GM06990 (cell line): ENCODE measurements at regions not wholly inside any gene's neighbourhood (a gene's known extent, or its start where the extent isn't known, plus 50 kb on each side); places are given as distances from the start of the nearest gene placed in this dataset.

Experiments
- DNase-seq: peaks from one replicate; pipeline ENCODE4 v3.0.0-alpha.2; 2011; ENCODE audit not compliant: insufficient read length; ENCODE audit errors: extremely low read depth
- H3K27me3 ChIP-seq: replicated peaks from 2 replicates; pipeline ENCODE4 v1.6.0; 2011; ENCODE audit warnings: low read length; ENCODE audit not compliant: control insufficient read depth, insufficient read depth
- H3K36me3 ChIP-seq: 2 replicates; pipeline ENCODE4 v1.5.1; 2011; ENCODE audit warnings: low read length; ENCODE audit not compliant: control insufficient read depth, insufficient read depth
- H3K4me3 ChIP-seq: replicated peaks from 2 replicates; pipeline ENCODE4 v1.5.1; 2011; ENCODE audit warnings: low read depth, mild to moderate bottlenecking, control low read depth, low read length
- TF ChIP-seq, protein P1 (sequence below): IDR thresholded peaks from 2 replicates; pipeline ENCODE4 v1.5.1; 2011; ENCODE audit warnings: low read length, control low read depth, mild to moderate bottlenecking, inconsistent platforms; ENCODE audit not compliant: insufficient read depth, poor library complexity, severe bottlenecking

DNA sequence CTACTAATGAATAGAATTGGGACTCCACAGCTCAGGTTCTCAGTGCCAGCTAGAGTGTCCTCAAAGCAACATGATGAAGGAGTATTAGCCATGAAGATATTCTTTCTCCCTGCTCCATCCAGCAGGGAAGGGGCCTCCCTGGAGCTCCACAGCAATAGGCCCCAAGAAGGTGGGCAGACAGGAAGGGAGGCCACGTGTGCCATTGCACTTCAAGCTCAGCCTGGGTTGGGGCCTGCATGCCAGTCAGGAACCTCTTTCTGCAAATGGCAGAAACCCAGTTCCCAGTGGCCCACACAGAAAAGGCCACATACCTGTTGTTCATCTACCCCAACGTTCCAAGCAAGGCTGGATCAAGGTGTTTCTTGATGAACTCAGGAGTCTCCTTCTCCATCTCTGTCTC lies 357.5 kb upstream of the SFSWAP start:
- TF ChIP-seq, protein P1, sequence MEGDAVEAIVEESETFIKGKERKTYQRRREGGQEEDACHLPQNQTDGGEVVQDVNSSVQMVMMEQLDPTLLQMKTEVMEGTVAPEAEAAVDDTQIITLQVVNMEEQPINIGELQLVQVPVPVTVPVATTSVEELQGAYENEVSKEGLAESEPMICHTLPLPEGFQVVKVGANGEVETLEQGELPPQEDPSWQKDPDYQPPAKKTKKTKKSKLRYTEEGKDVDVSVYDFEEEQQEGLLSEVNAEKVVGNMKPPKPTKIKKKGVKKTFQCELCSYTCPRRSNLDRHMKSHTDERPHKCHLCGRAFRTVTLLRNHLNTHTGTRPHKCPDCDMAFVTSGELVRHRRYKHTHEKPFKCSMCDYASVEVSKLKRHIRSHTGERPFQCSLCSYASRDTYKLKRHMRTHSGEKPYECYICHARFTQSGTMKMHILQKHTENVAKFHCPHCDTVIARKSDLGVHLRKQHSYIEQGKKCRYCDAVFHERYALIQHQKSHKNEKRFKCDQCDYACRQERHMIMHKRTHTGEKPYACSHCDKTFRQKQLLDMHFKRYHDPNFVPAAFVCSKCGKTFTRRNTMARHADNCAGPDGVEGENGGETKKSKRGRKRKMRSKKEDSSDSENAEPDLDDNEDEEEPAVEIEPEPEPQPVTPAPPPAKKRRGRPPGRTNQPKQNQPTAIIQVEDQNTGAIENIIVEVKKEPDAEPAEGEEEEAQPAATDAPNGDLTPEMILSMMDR: no peak
- no peak for DNase-seq
- H3K27me3 ChIP-seq: no peaks in the 10 kb centered on the region; the same call in 1 of the 2 replicates
- no peak overlapping the region for H3K4me3 ChIP-seq
- H3K36me3 ChIP-seq: no peaks in the 10 kb centered on the region

DNA sequence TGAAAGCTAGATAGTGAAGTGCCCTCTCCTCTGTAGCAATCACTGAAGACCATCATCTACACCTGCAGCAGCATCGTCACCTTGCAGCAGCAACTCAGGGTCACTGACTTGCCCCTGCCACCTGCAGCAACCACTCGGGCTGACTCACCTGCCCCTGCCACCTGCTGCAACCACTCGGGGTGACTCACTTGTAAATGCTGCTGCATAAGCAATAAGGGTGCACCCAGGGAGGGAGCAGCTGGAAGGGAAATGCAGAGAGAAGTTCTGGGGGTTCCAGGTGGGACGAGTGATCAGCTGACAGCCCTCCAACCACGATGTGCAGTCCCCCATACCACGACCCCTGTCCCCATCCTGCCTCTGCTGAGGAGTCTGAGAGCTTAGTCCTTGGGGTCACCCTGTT lies 357.1 kb upstream of the SFSWAP start:
- Histone ChIP-seq H3K36me3 (no peaks in the 10 kb centered on the region), H3K4me3 (no peak overlapping the region), H3K27me3 (no peaks in the 10 kb centered on the region; the same call in 1 of the 2 replicates)
- TF ChIP-seq, protein P1: no peak
- no peak for DNase-seq

GRCh38 chr12:131355361-131356245 lies 355.3 kb upstream of the SFSWAP start:
- H3K4me3 ChIP-seq: no peak overlapping the region
- TF ChIP-seq, protein P1: no peak
- H3K27me3 ChIP-seq: no peaks in the 10 kb centered on the region
- no peak for DNase-seq
- H3K36me3 ChIP-seq: no peaks in the 10 kb centered on the region

DNA sequence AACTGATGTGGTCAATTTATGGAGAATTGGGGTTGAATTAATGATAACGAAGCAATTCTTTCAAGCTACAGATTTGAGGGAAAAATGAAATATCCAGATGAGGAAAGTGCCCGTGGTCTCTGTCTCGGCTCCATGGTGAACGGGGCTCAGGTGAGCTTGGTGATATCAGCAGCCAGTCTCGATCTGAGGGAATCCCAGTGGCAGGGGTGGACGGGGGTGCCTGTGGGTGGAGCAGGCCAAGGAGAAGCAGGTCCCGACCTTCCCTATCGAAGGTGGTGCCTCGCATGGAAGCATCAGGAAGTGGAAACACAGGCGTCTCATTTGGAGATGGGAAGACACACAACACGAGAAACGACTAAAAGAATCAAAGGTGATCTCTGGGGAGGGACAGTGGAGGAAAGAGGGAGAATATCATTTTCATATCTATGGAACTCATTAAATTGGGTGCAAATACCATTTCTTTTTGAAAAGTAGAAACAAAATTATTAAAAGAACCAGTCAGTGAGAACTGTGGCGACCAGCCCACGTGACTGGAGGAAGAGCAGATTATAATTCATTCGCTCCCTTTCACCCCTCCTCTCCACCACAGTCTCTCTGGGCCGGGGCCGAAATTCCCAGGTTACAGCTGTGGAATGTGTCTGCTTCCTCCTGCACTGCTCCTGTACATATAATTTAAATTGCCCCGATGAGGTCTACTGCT lies 354.3 kb upstream of the SFSWAP start:
- H3K4me3 ChIP-seq: no peak overlapping the region
- no peaks in the 10 kb centered on the region for H3K36me3 ChIP-seq
- TF ChIP-seq, protein P1: no peak
- no peak for DNase-seq
- no peaks in the 10 kb centered on the region for H3K27me3 ChIP-seq

DNA sequence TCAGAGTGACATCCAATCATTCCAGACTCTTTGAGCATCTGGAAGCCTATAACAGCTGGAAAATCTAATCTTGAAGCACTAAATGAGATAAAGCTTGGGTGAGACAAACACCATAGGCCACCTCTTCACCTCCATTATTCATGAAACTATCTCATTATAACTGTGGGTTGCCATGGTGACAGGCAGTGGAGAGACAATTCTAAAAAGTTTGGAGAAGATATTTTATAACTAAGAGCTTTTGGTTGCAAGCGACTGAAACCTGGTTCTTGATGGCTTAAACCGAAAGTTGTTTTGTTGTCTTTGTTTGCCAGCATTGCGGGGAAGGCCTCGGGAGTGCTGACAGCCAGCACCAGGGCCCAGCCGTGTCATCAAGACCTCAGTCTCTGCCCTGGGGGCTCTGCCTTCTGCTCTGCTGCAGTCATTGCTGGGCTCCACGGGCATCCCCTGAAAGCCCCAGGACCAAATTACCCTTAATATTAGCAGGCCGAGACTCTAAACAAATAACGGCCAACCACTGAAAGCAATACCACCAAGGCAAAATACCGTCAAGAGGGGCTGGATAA lies 353.6 kb upstream of the SFSWAP start:
- H3K27me3 ChIP-seq: no peaks in the 10 kb centered on the region
- no peak for DNase-seq
- TF ChIP-seq, protein P1: no peak
- no peak overlapping the region for H3K4me3 ChIP-seq
- H3K36me3 ChIP-seq: no peaks in the 10 kb centered on the region
